NCI-H446 treated with DMSO at 0.1 percent for 48 hours (cell line): ENCODE measurements at regions not wholly inside any gene's neighbourhood (a gene's known extent, or its start where the extent isn't known, plus 50 kb on each side); places are given as distances from the start of the nearest gene placed in this dataset.
"Not testable (repeated sequence)": the region's sequence is repeated elsewhere in the genome, so short reads cannot be mapped to it uniquely, and the experiment has no call there.

Source experiments
- DNase-seq: peaks from one replicate; lab custom pipeline; 2025; lab: John Stamatoyannopoulos, UW

- DNase-seq: no peak
These were observed 75.2 kb upstream of the COX7C start for GRCh38 chr5:86542532-86542931.

- DNase-seq: no peak
These were observed 71.7 kb upstream of the COX7C start for GRCh38 chr5:86546044-86546443.

GRCh38 chr5:86546582-86546981, 71.2 kb upstream of the COX7C start:
- DNase-seq: no peak

DNA sequence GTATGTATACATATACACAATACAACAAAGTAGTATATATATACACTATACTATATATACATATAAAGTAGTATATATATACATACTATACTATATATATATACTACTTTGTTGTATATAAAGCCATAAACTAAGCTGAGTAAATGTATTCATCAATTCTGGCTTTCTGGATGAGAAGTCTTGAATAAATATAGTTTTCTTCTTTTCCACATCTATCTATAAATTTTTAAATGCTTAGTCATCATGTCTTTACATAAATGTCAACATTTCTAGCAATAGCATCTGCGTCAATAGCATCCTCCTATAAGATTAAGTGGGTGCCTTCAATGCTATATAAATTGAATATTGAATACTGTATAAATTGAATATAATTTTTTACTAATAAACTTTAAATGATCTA, 63.1 kb upstream of the COX7C start:
- no peak for DNase-seq

- DNase-seq: no peak
These were observed 59.8 kb upstream of the COX7C start for GRCh38 chr5:86557920-86558319.

DNA sequence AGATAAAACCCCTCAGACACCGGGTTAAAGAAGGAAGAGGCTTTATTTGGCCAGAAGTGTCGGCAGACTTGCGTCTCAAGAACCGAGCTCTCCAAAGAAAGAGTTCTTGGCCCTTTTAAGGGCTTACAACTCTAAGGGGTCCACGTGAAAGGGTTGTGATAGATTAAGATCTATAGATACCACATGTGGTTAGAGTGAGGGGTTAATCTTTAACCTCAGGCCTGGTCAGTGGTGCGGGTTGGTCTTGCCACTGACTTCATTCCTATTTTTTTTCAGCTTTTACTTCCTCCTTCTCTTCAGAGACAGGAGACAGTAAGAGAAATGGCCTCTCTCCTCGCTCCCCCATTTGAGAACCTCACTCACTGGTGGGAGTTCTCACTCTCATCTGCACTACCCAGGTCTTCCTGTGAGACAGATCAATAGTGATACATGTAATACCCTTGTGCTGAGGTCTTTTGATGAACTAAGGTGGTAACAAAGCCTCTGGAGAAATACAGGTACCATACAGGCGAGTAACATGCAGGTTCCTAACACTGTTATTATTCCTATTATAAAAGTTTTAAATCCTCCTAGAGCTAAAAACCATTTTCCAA, 52.4 kb upstream of the COX7C start:
- DNase-seq: no peak

DNA sequence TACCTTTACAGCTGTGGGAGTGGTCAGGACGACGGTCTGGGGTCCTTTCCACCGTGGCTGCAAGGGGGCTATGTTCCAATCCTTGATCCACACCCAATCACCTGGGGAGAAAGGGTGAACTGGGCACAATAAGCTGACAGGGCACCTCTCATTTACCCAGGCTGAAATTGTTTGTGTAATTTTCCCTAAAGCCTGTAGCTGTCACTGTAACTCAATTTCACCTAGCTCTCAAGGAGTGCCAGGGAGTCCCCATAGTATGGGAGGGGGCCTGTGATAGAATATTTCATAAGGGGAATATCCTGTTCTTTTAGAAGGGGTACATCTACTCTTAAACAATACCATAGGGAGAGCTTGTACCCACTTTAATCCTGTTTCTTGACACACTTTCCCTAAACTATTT, 51.7 kb upstream of the COX7C start:
- not testable (repeated sequence) for DNase-seq
